ENCODE measurements at regions not wholly inside any gene's neighbourhood (a gene's known extent, or its start where the extent isn't known, plus 50 kb on each side); places are given as distances from the start of the nearest gene placed in this dataset.

- TF ChIP-seq POLR2A (IDR thresholded peaks at IDR 0.05) (no peak), CTCF (IDR thresholded peaks at IDR 0.05) (no peak)
These were observed 360.8 kb downstream of the EPM2A start for GRCh38 chr6:145374570-145374969.
